Activated naive CD8-positive, alpha-beta T cell treated with anti-CD3 and anti-CD28 coated beads for 36 hours (primary cell): ENCODE measurements at regions not wholly inside any gene's neighbourhood (a gene's known extent, or its start where the extent isn't known, plus 50 kb on each side); places are given as distances from the start of the nearest gene placed in this dataset.

Experiments used
- DNase-seq: peaks from one replicate; pipeline ENCODE4 v3.0.0; 2021
- H3K27ac Mint-ChIP-seq: one replicate; pipeline ENCODE4 v1.8.0; 2022; ENCODE audit warnings: mild to moderate bottlenecking, moderate library complexity, mixed read lengths
- H3K27me3 Mint-ChIP-seq: one replicate; pipeline ENCODE4 v1.8.0; 2022; ENCODE audit warnings: mild to moderate bottlenecking, mixed read lengths
- H3K36me3 Mint-ChIP-seq: one replicate; pipeline ENCODE4 v1.8.0; 2021; ENCODE audit warnings: mild to moderate bottlenecking, mixed read lengths
- H3K4me1 Mint-ChIP-seq: one replicate; pipeline ENCODE4 v1.8.0; 2021; ENCODE audit warnings: mixed read lengths
- H3K4me3 Mint-ChIP-seq: one replicate; pipeline ENCODE4 v1.8.0; 2022; ENCODE audit warnings: mild to moderate bottlenecking, moderate library complexity, mixed read lengths
- H3K9me3 Mint-ChIP-seq: one replicate; pipeline ENCODE4 v1.8.0; 2022; ENCODE audit warnings: mixed read lengths

DNA sequence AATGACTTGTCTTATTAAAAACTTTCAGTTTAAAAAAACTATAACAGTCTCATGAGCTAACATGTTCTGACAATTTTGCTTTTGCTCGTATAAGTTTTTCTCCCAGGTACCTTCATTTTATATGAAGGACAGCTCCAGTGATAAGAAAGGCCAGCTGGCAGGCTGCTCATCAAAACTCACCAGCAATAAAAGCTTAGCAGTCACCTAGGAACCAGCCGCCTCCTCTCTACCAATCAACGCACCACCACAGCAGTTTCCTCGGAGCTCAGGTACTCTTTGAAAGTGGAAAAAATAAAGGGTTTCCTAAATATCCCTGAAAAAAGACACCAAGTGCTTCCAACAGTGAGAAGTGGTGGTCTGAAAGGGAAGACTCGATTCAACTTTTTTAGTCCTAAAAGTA, 100.9 kb upstream of the CCDC150 start:
- no peak overlapping the region for H3K4me3 Mint-ChIP-seq
- peaks cover 3% of the 10 kb centered on the region for H3K27me3 Mint-ChIP-seq
- no peak for DNase-seq
- peaks cover 5% of the 10 kb centered on the region for H3K4me1 Mint-ChIP-seq
- H3K27ac Mint-ChIP-seq: no peak overlapping the region
- H3K36me3 Mint-ChIP-seq: no peaks in the 10 kb centered on the region
- H3K9me3 Mint-ChIP-seq: no peaks in the 10 kb centered on the region

DNA sequence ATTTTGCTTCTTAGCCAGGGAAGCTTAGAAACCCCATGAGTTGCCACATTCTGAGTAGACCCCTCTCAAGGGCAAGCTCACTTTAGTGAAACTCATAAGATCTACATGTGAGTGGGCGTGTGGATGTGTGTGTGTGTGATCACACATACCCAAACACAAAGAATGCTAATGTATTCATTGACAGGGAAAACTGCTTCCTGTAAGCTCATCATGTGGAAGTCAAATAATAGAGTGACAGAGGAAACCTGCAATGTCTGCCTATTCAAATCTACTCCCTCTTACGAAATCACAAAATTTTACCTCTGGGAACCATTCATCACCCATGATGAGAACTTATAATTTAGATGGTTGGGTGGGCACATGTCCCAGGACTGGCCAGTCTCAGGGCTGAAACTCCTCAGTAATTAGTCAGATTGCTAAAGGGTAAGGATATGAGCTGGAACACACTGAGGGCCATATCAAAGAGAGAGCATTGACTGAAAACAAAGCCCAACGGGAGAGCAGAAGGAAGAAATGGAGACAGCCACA, 94.5 kb upstream of the CCDC150 start:
- Mint-ChIP-seq H3K4me1 (peaks cover 2% of the 10 kb centered on the region), H3K27me3 (peaks cover 4% of the 10 kb centered on the region), H3K36me3 (no peaks in the 10 kb centered on the region), H3K27ac (no peak overlapping the region), H3K9me3 (peaks cover 1% of the 10 kb centered on the region), H3K4me3 (no peak overlapping the region)
- DNase-seq: no peak

DNA sequence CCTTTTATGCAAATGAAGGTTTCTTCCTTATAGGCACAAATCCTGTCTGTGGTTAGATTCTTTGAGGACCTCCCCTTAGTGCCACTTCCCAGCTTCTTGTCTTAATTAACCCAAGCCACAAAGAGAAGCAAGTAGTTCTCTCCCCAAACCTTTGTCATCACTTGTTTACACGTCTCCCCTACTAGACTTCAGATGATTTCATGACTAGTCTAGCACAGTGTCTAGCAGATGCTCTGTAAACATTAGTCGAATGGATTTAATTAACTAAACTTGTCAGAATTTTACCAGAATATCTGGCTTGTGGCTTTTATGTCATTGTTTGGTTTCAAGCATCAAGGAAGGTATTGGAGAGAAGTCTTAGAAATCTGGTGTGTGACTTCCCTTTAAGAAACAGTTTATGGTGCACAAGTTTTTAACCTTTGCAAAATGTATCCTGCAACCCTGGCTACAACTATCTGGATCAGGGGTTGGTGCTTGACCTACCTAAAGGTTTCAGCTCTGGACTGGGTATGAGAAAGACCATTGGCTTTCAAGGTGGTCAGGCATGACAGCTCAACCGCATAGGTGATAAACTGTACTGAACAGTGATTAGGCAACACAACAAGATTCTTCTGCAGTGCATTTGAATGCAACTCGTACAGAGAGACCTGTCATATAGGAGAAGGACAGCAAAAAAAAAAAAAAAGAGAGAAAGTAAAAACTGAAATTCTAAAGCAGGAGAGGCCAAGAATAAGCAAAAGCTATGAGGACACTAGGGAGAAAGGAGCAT, 93.2 kb upstream of the CCDC150 start:
- Mint-ChIP-seq H3K36me3 (no peaks in the 10 kb centered on the region), H3K27me3 (peaks cover 4% of the 10 kb centered on the region), H3K4me1 (peaks cover 2% of the 10 kb centered on the region), H3K27ac (no peak overlapping the region), H3K9me3 (peaks cover 1% of the 10 kb centered on the region), H3K4me3 (no peak overlapping the region)
- no peak for DNase-seq

DNA sequence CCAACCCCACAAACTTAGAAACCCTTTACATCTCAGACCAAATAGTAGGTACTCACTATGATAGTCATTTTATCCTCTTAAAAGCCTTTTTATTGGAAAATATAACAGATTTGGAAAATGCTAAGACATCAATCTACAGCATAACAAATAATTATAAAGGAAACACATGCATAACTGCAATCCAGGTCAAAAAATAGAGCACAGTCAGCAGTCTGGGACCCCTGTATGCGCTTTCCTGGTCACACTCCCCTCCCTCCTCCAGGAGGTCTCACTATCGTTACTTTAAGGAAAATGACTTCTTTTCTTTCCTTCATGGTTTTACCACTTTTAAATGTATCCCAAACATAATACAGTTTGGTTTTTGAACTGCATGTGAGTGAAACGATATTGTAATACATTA, 90.5 kb upstream of the CCDC150 start:
- no peak for DNase-seq
- Mint-ChIP-seq H3K9me3 (peaks cover 1% of the 10 kb centered on the region), H3K4me1 (peaks cover 2% of the 10 kb centered on the region), H3K36me3 (no peaks in the 10 kb centered on the region), H3K27ac (no peak overlapping the region), H3K4me3 (no peak overlapping the region), H3K27me3 (peaks cover 4% of the 10 kb centered on the region)

DNA sequence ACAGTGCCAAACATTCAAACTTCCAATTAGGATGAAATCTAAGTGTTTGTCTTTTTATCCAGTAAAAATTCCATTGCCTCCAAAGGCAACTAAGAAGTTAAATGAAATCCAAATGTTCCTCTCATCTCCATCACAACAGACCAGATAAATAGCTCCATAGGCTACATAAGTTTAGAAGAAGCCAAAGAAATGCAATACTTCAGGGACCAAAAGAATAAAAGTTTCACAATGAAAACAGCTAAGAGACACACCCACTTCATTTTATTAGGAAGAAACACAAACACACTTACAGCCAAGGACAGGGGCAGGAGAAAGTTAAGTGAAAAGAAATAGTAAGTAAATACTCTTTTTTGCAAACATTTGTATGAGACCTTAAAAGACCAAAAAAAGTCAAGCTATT, 88.5 kb upstream of the CCDC150 start:
- no peaks in the 10 kb centered on the region for H3K36me3 Mint-ChIP-seq
- H3K4me3 Mint-ChIP-seq: no peak overlapping the region
- peaks cover 2% of the 10 kb centered on the region for H3K4me1 Mint-ChIP-seq
- peaks cover 1% of the 10 kb centered on the region for H3K9me3 Mint-ChIP-seq
- H3K27me3 Mint-ChIP-seq: peaks cover 4% of the 10 kb centered on the region
- no peak overlapping the region for H3K27ac Mint-ChIP-seq
- DNase-seq: no peak

DNA sequence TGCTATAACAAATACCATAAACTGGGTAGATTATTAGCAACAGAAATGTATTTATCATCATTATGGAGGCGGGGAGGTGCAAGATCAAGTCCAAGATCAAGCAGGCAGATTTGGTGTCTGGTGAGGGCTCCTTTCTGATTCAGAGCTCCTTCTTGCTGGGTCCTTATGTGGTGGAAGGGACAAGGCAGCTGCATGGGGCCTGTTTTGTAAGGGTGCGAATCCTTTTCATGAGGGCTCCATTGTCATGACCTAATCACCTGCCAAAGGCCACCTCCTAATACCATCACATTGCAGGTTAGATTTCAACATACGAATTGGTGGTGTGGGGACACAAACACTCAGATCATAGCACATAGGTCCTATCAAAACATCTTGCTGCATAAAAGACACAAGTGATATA, 84.4 kb upstream of the CCDC150 start:
- H3K4me1 Mint-ChIP-seq: no peaks in the 10 kb centered on the region
- no peak overlapping the region for H3K4me3 Mint-ChIP-seq
- no peaks in the 10 kb centered on the region for H3K9me3 Mint-ChIP-seq
- no peaks in the 10 kb centered on the region for H3K27me3 Mint-ChIP-seq
- DNase-seq: no peak
- no peaks in the 10 kb centered on the region for H3K36me3 Mint-ChIP-seq
- no peak overlapping the region for H3K27ac Mint-ChIP-seq

DNA sequence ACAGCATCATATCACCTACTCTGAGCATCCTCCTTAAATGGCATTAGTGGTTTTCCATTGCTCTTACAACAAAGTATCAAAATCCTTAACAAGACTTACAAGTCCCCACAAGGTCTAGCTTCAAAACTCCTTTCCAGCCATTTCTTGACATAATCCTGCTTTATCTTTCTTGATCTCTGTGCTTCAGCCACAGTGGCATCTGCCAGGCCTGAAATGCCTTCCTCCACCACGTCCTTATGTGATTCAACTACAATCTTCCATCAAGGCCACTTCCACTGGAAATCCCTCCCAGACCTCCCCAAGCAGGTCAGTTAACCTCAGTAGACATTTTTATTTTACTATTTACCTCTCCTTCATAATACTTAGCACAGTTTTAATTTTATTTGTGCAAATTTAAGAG, 83.8 kb upstream of the CCDC150 start:
- no peaks in the 10 kb centered on the region for H3K36me3 Mint-ChIP-seq
- no peak for DNase-seq
- H3K27me3 Mint-ChIP-seq: no peaks in the 10 kb centered on the region
- no peak overlapping the region for H3K27ac Mint-ChIP-seq
- H3K4me3 Mint-ChIP-seq: no peak overlapping the region
- H3K4me1 Mint-ChIP-seq: no peaks in the 10 kb centered on the region
- H3K9me3 Mint-ChIP-seq: peaks cover 1% of the 10 kb centered on the region

DNA sequence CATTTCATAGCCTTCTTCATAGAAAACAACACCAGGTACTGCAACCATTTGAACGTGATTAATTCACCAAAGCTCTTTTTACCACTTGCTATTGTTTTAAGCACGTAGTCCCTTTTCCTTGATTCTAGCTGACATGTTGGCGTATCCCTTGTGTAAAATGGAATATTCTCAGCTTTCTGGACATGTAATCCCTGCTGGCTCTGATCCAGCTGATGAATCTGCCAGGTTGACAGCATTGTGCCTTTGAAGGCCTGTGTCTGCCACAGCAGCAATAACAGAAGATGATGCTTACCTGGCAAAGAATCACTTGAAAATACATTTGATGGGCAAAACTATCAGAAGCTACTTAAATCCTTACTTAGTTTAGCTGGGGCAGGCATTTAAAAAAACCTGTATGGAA, 81.0 kb upstream of the CCDC150 start:
- Mint-ChIP-seq H3K4me1 (no peaks in the 10 kb centered on the region), H3K9me3 (peaks cover 8% of the 10 kb centered on the region), H3K36me3 (no peaks in the 10 kb centered on the region), H3K4me3 (no peak overlapping the region), H3K27me3 (peaks cover 13% of the 10 kb centered on the region), H3K27ac (no peak overlapping the region)
- DNase-seq: no peak

DNA sequence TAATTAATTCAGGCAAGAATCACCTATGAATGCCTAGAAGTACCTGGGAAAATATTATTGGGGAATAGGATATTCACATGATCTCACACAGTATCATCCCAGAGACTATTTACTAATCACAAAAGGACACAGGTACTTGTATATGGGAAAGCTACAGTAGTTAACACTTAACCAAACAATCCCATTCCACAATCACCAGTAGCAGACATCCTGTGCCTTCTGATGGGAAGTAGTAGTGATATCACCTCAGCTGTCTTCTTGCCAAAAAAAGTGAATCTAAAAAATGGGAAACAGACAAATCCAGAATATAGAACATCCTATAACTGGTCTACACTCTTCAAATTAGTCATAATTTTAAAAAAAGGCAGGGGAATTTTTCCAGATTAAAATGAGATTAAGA, 75.6 kb upstream of the CCDC150 start:
- Mint-ChIP-seq H3K36me3 (no peaks in the 10 kb centered on the region), H3K27me3 (peaks cover 35% of the 10 kb centered on the region), H3K27ac (no peak overlapping the region), H3K9me3 (peaks cover 8% of the 10 kb centered on the region), H3K4me3 (no peak overlapping the region), H3K4me1 (no peaks in the 10 kb centered on the region)
- DNase-seq: no peak

DNA sequence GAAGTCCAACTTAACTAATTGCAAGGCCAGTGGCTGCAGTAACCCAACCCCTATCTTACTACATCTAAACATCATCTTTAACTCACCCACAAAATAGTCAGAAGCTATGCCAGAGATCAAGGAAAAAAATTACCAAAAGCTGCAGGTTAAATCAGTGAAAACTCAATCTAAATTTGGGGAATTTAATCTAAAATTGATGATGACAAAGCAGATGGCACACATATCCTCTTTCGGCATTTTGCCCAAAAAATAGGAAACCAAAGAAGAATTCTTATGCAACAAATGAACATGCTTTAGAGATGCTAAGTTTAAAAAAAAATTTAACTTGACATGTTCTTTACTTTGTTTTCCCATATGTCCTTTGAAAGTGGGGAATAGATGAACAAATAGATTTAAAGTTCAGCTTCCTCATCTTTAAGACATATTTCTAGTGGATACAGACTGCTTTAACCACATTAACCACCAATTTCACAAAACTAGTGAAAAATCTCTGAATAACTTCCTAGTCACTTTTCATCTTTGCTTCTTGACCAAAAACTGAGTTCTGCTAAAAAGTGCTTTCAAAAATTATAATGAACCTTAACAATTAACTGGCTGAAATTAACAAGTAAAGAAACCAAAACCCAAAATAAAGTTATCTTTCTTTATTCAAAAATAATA, 74.3 kb upstream of the CCDC150 start:
- DNase-seq: no peak
- Mint-ChIP-seq H3K27ac (no peak overlapping the region), H3K4me1 (no peaks in the 10 kb centered on the region), H3K27me3 (peaks cover 37% of the 10 kb centered on the region), H3K36me3 (no peaks in the 10 kb centered on the region), H3K4me3 (no peak overlapping the region), H3K9me3 (peaks cover 8% of the 10 kb centered on the region)

DNA sequence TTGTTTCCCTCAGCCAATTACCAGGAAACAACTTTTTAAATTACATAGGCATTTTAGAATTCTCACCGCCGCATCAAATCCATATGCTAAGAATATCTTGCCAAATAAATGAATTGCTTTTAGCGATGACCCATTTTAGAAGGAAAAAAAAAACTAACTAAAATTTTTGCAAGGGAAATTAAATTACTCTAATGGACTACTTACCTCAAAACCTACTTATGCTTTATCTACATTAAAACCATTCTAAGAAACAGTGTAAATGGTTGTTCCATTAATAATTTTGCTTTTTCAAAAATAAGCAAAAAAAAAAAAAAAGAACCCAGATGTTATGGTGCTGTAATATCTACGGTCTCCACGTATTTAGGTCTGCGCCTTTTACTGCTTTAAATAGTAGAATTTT, 73.5 kb upstream of the CCDC150 start:
- no peak overlapping the region for H3K4me3 Mint-ChIP-seq
- H3K36me3 Mint-ChIP-seq: no peaks in the 10 kb centered on the region
- H3K4me1 Mint-ChIP-seq: no peaks in the 10 kb centered on the region
- no peak for DNase-seq
- peaks cover 37% of the 10 kb centered on the region for H3K27me3 Mint-ChIP-seq
- H3K27ac Mint-ChIP-seq: no peak overlapping the region
- peaks cover 6% of the 10 kb centered on the region for H3K9me3 Mint-ChIP-seq

DNA sequence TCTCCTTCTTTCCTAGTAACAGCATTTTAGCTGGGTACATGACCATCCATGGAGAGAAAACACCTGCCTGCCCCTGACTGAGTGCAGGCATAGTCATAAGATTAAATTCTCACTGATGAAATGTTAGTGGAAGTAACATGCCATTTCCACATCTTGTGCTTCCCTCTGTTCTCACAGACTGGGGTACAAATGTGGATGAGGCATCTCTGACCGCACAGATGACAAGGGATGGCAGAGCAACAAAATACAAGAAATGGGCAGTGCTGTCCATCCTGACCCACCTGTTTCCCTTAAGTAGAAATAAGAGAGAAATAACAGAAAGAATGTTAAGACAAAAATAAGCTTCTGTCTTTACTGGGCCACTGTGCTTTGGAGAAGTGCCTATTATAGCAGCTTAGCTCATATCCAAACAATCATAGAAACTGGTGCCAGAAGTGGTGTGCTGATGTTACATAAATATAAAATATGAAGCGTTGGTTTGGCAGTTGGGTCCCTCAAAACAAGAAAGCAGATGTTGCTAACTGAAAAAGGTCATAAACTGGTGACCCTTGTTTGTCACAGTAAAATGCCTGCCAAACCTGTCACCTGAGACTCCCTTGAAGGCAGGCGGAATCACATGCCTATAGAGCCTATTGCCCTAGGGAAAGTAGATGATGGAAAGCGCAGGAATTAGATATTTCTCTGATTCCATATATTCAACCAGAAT, 72.4 kb upstream of the CCDC150 start:
- no peaks in the 10 kb centered on the region for H3K4me1 Mint-ChIP-seq
- H3K4me3 Mint-ChIP-seq: no peak overlapping the region
- H3K27ac Mint-ChIP-seq: no peak overlapping the region
- peaks cover 29% of the 10 kb centered on the region for H3K27me3 Mint-ChIP-seq
- H3K9me3 Mint-ChIP-seq: no peaks in the 10 kb centered on the region
- H3K36me3 Mint-ChIP-seq: no peaks in the 10 kb centered on the region
- DNase-seq: no peak

DNA sequence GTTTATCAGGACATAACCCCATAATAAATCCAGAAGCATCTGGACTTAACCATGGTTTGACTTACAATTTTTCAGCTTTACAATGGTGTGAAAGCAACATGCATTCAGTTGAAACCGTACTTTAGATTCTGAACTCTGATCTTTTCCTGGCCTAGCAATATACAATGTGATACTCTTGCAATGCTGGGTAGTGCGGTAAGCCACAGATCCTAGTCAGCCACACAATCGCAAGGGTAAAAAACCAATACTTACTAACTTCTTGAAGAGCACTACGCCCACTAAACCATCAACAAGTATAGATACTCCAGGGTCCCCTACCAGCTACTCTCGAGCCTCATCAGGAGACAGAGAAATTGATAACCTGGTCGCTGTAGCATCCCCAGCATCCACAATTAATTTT, 71.0 kb upstream of the CCDC150 start:
- no peak overlapping the region for H3K27ac Mint-ChIP-seq
- DNase-seq: no peak
- H3K4me3 Mint-ChIP-seq: no peak overlapping the region
- no peaks in the 10 kb centered on the region for H3K36me3 Mint-ChIP-seq
- H3K9me3 Mint-ChIP-seq: peaks cover 1% of the 10 kb centered on the region
- peaks cover 23% of the 10 kb centered on the region for H3K27me3 Mint-ChIP-seq
- H3K4me1 Mint-ChIP-seq: no peaks in the 10 kb centered on the region

DNA sequence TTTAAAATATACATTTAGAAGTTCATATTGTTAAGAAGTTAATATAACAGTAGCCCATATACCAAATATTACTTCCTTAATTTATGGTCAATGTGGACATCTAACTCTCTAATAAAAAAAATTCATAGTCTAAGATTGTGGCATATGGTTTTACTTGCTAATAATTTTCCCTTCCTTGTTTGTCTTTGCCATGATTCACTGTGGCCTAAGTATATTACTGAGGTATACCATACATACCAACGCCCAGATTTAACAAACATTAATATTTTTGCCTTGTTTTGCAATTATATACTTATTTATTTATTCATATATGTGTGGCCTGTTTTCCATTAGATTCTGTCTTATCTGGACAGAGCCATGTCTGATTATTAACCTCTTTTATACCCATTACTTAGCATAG, 54.6 kb upstream of the CCDC150 start:
- H3K27me3 Mint-ChIP-seq: peaks cover 36% of the 10 kb centered on the region
- H3K4me1 Mint-ChIP-seq: no peaks in the 10 kb centered on the region

DNA sequence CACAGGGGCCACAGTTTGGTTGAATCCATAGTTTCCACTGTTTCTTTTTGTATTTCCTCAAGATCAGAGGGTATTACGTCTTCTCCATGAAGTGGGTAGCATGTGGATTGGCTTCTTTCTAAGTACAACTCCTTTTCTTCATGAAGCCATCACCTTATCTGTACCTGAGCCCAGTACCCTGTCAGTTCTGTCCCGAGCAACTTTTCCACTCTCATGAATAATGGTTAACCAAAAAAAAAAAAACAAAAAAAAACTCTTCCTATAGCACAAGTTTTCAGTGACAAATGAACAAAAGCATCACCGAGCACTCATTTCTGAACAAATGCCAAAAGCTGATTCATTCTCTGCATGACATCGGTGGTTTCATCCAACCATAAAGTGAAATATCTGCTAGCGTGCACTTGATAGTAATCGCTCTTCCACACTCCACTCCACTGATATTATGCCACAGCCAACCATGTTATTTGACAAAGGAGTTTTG, 53.0 kb upstream of the CCDC150 start:
- Mint-ChIP-seq H3K27me3 (peaks cover 44% of the 10 kb centered on the region), H3K4me1 (no peaks in the 10 kb centered on the region), H3K4me3 (no peak overlapping the region)

More for the DNA sequence above, 54.6 kb upstream of the CCDC150 start:
- no peak overlapping the region for H3K27ac Mint-ChIP-seq
- no peak for DNase-seq
- H3K4me3 Mint-ChIP-seq: no peak overlapping the region
- no peaks in the 10 kb centered on the region for H3K36me3 Mint-ChIP-seq
- peaks cover 14% of the 10 kb centered on the region for H3K9me3 Mint-ChIP-seq

More for the DNA sequence above, 53.0 kb upstream of the CCDC150 start:
- Mint-ChIP-seq H3K27ac (no peak overlapping the region), H3K9me3 (peaks cover 11% of the 10 kb centered on the region), H3K36me3 (no peaks in the 10 kb centered on the region)
- DNase-seq: no peak
